Choroid plexus epithelial cell (primary cell): ENCODE measurements at regions not wholly inside any gene's neighbourhood (a gene's known extent, or its start where the extent isn't known, plus 50 kb on each side); places are given as distances from the start of the nearest gene placed in this dataset.

Experiments used
- DNase-seq: peaks from one replicate; pipeline ENCODE4 v3.0.0-alpha.2; 2010; ENCODE audit warnings: low read depth
- H3K4me3 ChIP-seq: 2 replicates; pipeline ENCODE4 v1.5.1; 2011; ENCODE audit warnings: low read depth, mild to moderate bottlenecking, control low read depth, low read length, moderate library complexity
- TF ChIP-seq, protein P1 (sequence below): conservative IDR thresholded peaks from 2 replicates; pipeline ENCODE4 v1.5.1; 2011; ENCODE audit warnings: low read depth, mild to moderate bottlenecking, control low read depth, inconsistent platforms, low read length, moderate library complexity

DNA sequence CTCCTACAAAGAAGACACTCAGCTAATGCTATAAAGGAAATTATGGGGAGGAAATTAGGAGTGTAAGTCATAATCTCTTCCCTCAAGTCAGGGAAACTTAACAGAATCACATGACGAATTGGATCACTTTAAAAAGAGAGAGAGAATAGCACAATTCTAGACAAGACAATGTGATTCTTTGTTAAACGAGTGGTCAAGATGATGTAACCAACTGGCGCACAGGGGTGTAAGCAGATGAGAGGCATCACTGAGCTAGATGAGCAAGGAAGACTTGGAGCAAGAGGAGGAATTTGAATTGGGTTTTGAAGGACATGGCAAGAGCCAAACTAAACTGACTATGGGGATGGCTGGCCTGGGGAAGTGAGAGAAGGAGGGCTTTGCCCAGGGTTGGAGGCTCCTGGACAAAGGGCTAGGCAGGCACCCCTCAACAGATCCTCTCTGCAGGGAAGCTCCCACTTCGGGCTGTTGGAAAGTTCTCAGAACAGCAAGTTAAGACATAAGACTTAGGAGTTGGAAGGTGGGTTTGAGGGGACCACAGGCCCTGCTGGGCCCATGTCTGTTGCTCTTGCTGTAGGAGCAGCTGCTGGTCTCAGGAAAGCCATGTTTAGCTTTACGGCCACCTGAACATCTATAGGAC is 123.9 kb upstream of the GRIK3 start:
- DNase-seq: no peak
- TF ChIP-seq, protein P1, sequence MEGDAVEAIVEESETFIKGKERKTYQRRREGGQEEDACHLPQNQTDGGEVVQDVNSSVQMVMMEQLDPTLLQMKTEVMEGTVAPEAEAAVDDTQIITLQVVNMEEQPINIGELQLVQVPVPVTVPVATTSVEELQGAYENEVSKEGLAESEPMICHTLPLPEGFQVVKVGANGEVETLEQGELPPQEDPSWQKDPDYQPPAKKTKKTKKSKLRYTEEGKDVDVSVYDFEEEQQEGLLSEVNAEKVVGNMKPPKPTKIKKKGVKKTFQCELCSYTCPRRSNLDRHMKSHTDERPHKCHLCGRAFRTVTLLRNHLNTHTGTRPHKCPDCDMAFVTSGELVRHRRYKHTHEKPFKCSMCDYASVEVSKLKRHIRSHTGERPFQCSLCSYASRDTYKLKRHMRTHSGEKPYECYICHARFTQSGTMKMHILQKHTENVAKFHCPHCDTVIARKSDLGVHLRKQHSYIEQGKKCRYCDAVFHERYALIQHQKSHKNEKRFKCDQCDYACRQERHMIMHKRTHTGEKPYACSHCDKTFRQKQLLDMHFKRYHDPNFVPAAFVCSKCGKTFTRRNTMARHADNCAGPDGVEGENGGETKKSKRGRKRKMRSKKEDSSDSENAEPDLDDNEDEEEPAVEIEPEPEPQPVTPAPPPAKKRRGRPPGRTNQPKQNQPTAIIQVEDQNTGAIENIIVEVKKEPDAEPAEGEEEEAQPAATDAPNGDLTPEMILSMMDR: no peak
- H3K4me3 ChIP-seq: no peak overlapping the region

DNA sequence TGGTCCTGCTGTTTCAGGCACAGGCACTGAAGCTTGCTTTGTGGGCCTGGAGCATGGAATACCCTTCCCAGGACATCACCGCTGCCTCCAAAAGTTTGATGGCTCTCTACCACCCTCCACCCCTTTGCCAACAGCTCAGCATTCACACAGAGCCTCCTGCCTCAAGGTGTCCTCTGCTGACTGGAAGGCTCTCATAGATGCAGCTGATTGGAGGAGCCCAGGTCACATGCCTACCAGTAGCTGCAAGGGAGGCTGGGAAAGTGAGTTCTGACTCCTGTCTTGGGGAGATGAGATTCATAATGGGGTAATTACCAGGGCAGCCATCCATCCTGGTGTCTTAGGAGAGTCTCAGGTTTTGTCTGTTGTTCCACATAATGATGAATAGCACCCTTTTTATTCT is 124.8 kb upstream of the GRIK3 start:
- TF ChIP-seq, protein P1: no peak
- no peak for DNase-seq
- H3K4me3 ChIP-seq: no peak overlapping the region

DNA sequence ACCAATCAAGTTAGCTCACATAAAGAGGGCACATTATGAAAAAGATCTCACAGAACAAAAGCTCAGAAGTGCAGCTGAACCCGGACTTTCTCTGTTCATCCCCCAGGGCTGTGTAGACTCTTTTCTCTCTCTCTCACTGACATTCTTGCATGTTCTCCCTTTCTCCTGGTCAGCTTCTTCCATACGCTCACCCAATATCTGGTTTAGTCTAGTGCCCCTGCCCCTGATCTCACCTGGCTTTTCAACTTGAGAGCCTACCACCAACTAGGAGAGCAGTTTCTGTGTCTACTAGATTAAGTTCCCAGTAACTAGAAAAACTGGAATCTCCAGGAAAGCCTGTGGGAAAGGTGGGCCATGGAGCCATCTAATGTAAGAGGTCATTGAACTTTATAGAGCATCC is 126.9 kb upstream of the GRIK3 start:
- TF ChIP-seq, protein P1: no peak
- no peak overlapping the region for H3K4me3 ChIP-seq
- no peak for DNase-seq

DNA sequence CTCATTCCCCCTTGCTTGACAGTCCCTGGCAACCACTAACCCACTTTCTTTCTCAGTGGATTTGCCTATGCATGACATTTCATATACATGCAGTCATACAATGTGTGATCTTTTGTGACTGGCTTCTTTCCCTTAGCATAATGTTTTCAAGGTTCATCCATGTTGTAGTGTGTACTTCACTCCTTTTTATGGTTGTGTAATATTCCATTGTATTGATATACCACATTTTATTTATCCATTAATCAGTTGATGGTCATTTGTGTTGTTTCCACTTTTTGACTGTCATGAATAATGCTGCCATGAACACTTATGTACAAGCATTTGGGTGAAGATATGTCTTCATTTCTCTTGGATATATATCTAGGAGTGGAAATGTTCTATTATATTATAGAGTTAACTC is 127.7 kb upstream of the GRIK3 start:
- TF ChIP-seq, protein P1: no peak
- no peak for DNase-seq
- H3K4me3 ChIP-seq: no peak overlapping the region

DNA sequence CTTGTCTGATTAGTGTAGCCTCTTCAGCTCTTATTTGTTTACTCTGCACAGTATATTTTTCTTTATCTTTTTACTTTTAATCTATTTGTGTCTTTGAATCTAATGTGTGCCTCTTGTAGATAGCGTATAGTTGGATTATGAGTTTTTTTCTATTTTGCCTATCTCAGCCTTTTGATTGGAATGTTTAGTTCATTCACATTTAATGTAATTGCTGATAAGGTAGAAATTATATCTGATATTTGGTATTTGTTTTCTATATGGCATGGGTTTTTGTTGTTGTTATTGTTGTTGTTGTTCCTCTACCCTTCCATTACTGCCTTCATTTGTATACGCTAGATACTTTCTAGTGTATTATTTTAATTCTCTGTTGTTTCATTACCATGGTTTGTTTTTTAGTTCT is 131.7 kb upstream of the GRIK3 start:
- H3K4me3 ChIP-seq: no peak overlapping the region
- TF ChIP-seq, protein P1: no peak
- DNase-seq: no peak

DNA sequence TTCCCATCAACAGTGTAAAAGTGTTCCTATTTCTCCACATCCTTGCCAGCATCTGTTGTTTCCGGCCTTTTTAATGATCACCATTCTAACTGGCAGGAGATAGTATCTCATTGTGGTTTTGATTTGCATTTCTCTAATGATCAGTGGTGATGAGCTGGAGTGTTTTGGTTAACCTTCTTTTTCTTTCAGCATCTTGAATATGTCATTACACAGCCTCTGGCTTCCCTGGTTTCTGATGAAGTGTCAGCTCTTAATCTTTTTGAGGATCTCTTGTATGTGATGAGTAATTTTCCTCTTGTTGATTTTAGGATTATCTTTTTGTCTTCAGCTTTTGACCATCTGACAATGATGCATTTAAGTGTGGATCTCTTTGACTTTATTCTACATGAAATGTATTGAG is 133.2 kb upstream of the GRIK3 start:
- H3K4me3 ChIP-seq: no peak overlapping the region
- TF ChIP-seq, protein P1: no peak
- no peak for DNase-seq

DNA sequence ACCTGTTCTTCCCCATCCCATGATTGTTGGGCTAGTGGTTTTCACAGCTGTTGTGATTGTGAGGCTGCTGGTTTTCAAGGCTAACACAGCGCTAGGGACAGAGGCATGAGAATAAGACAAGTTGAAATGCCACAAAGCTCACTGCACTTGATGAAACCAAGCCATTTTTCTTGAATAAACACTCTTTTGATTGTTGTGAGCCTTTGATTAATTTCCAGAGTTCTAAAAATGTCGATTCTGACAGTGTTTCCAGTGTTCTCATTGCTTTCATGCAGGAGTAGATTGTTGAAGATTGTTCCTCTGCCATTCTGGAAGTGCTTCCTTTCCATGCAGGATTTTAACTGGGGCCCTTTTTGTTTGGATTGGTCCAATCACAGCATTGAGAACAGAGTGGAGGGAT is 134.9 kb upstream of the GRIK3 start:
- H3K4me3 ChIP-seq: no peak overlapping the region
- DNase-seq: no peak
- TF ChIP-seq, protein P1: no peak
